NCI-H2196 (cell line): ENCODE measurements at regions not wholly inside any gene's neighbourhood (a gene's known extent, or its start where the extent isn't known, plus 50 kb on each side); places are given as distances from the start of the nearest gene placed in this dataset.

Experiments
- DNase-seq: peaks from one replicate; lab custom pipeline; 2025; ENCODE audit not compliant: unreplicated experiment; lab: John Stamatoyannopoulos, UW

GRCh38 chr6:81484251-81484650 lies 268.2 kb downstream of the TENT5A start:
- no peak for DNase-seq

DNA sequence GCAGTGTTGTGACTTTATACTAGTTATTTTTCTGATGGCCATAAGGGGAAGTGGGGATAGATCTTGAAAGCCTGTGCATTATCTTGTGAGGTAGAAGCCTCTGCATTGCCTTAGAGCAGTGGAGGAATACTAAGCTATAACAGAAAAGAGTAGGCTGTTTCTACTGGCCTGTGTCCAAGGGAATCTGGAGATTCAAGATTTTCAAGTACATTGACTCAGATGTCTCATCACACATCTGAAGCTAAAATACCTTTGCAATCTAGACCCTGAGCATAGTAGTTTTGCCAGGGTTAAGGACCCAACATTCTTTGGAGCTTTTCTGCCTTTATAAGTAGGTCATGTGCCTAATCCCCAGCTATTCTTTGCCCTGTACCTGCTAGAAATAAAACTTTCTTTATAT lies 272.3 kb downstream of the TENT5A start:
- no peak for DNase-seq

GRCh38 chr6:81476881-81477280 lies 275.6 kb downstream of the TENT5A start:
- no peak for DNase-seq

GRCh38 chr6:81475646-81476045 lies 276.8 kb downstream of the TENT5A start:
- DNase-seq = no peak

DNA sequence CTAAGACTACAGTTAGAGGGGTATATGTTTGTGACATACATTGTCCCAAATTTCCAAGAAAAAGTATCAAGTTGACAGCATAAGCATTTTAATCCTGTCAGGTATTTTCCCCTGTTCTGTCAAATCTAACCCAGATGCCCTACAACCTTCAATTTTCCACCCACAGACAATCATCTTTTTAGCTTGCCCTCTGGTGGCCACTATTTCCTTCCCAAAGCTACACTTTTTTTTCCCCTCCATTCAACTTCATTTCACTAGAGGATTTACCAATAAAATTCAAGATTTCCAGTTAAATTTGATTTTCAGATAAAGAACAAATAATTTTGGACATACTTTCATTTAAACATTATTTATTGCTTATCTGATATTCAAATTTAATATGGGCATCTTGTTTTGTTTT lies 286.6 kb downstream of the TENT5A start:
- DNase-seq = no peak

DNA sequence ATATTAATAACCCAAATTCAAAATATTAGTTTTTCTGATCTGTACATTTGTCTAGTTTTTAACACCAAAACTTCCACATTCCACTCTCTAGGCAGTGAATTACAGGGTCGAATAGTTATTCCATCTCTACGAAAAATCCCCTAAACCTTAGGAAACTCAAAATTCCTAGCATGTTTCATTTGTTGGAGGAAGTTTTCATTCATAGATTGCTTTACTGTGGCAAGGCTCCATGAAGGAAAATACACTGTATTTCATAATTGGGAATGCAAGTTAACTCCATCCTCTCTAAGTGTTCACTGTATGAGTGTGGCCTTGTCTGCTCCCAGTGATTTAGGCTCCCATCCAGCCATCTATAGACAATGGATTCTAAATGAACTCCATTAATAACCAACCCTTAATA lies 296.1 kb downstream of the TENT5A start:
- no peak for DNase-seq

DNA sequence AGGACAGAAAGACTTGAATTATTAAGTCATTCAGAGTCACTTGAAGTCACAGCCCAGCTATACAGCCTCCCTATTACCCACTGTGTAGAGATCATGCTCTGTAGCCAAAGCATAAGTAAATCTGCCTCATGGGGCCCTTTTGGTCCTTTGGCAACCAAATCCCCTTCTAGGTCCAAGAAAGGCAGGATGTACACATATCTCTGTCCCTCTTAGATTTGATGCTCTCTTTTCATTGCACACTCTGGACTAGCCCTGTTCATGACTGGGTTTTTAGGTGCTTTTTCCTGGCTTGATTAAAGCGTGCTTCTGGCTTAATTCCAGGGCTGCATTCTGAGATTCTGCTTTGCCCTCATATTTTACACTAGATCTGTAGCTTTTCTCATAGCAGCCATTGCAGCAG lies 296.8 kb downstream of the TENT5A start:
- DNase-seq = no peak

DNA sequence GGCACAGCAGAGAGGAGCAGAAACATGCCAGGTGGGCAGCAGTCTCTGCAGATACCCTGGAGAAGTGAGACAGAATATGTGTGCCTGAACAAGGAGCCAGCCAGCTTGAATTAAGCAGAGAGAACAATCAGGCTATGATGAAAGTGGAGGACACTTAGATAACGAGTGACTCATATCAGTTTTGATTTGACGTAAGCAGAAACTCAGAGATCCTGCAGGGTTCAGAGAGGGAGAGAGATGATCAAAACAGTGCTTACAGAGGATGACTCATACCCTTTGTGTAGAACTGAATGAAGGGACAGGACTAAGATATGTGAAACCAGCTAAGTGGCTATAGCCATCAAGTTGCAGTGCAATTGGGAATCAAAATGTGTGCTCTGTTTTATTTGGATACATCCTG lies 300.7 kb downstream of the TENT5A start:
- DNase-seq = peak; percentile 53

GRCh38 chr6:81450180-81450579 lies 302.3 kb downstream of the TENT5A start:
- DNase-seq = no peak

GRCh38 chr6:81446509-81446908 lies 306.0 kb downstream of the TENT5A start:
- DNase-seq = no peak

DNA sequence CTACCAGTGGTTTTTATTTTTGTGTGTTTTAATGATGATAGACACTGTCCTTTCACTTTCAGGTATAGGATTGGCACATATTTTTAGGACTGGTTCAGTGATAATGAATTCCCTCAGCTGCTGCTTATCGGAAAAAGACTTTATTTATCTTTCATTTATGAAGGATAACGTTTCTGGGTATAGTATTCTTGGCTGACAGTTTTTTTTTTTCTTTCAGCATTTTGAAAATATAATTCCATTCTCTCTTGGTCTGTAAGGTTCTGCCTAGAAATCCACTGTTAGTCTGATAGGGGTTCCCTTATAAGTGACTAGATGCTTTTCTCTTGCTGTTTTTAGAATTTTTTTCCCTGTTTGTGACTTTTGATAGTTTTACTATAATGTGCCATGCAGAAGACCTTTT lies 313.1 kb downstream of the TENT5A start:
- DNase-seq = no peak

DNA sequence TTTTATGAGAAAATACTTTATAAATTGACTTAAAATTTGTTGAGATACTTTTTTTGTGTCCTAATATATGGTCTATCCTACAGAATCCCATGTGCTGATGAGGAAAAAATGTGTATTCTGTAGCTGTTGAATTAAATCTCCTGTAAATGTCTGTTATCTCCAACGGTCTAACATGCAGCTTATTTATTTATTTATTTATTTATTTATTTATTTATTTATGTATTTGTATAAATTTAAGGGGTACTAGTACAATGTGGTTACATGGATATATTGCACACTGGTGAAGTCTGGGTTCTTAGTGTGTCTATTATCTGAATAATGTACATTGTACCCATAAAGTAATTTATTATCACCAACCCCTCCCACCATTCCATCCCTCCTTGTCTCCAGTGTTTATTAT lies 315.5 kb downstream of the TENT5A start:
- no peak for DNase-seq

DNA sequence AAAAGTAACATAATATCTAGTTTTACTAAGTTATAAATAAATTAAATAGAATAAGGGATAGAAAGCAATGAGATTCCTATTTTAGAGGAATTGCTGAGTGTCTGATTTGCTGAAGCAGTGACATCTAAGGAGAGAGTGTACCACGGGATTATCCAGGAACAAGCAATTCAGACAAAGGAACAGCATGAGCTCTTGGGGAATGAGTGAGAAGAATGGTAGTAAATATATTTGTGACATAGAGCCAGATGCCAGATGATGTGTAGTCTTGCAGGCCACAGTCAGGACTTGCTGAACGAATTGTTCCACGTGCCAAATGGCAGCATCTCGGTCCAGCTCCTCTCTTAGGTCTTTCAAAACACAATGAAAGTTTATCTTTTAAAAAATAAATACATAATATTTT lies 339.2 kb downstream of the TENT5A start:
- DNase-seq = no peak

DNA sequence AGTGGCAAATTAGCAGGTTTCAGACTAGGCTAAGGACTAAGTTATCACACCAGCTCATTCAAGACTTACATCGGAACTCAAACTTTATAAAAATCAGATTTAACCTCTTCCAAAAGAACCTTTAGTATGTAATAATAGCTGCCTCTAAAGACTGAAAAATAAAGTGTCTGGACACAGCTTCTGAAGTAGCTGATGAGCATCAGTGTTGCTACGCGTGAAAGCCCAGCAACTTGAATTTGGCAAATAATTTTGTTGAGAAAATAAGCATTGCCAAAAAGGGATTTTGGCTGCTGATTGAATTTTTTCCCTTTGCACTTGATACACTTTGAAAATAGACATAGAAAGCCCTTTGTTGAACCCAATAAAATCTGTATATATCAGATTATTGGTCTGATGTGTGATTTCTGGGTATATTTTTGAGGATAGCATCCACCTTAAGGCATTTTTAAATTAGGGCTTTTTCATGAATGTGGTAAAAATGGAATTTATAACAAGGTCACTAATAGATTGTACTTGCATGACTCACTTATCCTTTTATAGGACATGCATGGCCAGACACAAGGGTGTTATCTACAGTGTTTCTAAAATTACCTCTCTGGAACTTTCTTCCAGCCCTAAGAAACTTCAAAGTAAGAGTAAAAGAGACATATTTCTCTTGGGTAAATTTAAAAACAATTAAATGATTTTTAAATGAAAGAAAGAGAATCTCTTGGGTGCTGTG lies 350.4 kb downstream of the TENT5A start:
- DNase-seq = peak; percentile 4

- no peak for DNase-seq
Measured at GRCh38 chr6:81396916-81397315, 355.6 kb downstream of the TENT5A start.

DNA sequence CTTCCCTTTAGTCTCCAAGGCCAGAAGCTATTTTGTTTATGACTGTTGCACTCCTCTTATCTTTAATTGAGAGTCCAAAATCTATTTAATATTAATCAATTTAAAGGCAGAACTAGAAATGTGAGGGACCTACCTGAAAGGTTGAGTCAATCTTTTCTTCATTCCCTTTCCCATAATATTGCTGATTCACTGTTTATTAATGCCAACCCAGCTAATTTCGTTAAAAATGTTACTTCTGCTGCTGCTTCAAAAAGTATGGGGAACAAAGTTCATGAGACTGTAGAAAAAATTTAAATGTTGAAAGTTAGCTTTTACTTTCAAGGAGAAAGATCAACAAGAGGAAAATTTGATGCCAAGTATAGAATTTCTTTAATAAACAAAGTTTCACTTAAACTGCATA lies 365.3 kb downstream of the TENT5A start:
- no peak for DNase-seq

GRCh38 chr6:81384921-81385320 lies 367.6 kb downstream of the TENT5A start:
- no peak for DNase-seq

DNA sequence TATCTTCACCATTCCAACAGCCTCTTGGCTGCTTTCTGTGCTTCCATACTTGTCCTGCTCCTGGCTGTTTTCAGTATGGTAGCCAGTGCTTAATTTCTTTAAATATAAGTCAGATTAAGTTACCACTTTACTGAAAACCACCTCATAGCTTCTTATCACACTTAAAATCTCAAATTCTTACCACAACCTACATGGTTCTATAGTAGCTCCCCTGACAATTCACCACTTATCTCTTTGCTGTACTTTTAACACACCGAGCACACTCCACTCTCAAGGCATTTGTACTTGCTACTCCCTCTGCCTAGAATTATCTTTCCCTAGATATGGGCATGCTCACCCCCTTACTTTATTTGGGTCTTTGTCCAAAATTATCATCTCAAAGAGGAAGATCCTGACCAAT lies 369.0 kb downstream of the TENT5A start:
- no peak for DNase-seq

- no peak for DNase-seq
Measured at GRCh38 chr6:81382852-81383251, 369.6 kb downstream of the TENT5A start.

DNA sequence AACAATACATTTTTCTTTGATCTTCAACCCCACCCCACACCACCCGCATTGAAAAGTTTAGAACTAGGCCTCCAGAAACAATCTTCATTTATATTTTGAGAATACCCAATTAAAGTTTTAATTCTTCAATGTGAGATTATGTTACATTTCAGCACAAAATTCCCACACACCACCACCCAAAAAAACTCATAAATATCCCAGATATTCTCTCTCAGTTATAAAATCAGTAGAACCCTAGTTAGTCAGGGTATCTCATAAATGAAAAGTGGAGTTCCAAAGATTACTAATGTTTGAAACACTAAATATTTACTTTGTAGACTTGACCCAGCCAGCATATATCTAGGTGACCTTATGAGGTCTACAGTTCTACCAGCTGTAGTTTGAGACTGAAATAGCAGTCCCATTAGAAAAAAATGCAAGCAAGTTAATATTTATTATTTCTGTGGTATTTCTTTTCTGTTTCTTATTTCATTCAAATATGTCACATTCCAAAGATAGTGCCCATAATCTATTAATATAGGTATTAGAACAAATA lies 371.0 kb downstream of the TENT5A start:
- DNase-seq = no peak

- DNase-seq = no peak
Measured at GRCh38 chr6:81380718-81381338, 371.7 kb downstream of the TENT5A start.

DNA sequence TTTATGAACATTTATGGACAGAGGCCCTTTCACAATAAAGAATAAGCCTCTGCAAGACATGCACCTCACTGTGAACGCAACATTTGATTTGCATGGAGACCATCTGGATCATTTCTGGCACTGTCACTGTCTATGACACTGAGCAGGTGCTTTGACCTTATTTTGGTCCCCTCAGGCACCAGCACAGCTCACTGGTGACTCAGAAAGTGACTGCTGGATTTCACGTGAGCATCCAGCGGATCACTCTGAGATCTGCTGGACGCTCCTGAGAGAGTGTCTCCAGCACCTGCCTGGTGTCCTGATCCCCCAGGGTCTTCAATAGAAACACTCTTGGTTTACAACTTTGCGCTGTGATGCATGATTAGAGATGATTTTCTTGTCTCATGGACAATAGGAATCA lies 375.7 kb downstream of the TENT5A start:
- no peak for DNase-seq

DNA sequence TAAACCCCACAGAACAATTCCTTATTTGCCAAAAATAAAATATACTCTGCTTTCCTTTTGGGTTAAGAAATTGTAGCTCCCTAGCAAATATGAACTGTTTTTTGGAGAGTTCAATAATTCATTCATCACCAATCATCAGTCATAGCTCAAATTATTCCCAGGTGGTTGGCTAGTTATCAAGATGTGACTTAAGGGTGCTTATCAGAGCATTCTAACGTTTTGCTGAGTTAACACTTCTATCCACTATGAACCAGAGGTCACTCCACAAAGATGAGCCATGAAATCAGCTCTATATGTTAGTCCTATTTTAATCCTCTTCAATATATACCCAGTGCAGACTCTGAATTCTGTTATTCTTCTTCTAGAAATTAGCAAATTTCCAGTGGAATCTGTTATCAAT lies 379.1 kb downstream of the TENT5A start:
- no peak for DNase-seq
